Stimulated activated memory B cell treated with anti-CD40 and anti-IgM and Interleukin-4, amounts not matched to agents 10 μg/mL and 1 μg/mL and 100 μg/mL, for 72 hours (primary cell): ENCODE measurements at regions not wholly inside any gene's neighbourhood (a gene's known extent, or its start where the extent isn't known, plus 50 kb on each side); places are given as distances from the start of the nearest gene placed in this dataset.
"Not testable (repeated sequence)": the region's sequence is repeated elsewhere in the genome, so short reads cannot be mapped to it uniquely, and the experiment has no call there.

Experiments
- ATAC-seq: fragments of 150-1000 bp; cut with Tn5 transposase; 2 replicates; pipeline ENCODE4 v1.10.0; 2021
- H3K27ac Mint-ChIP-seq: one replicate; pipeline ENCODE4 v1.8.0; 2022; ENCODE audit warnings: mild to moderate bottlenecking, mixed read lengths
- H3K27me3 Mint-ChIP-seq: one replicate; pipeline ENCODE4 v1.8.0; 2022; ENCODE audit warnings: mixed read lengths
- H3K36me3 Mint-ChIP-seq: one replicate; pipeline ENCODE4 v1.8.0; 2022; ENCODE audit warnings: mixed read lengths
- H3K4me1 Mint-ChIP-seq: one replicate; pipeline ENCODE4 v1.8.0; 2022; ENCODE audit warnings: mixed read lengths
- H3K4me3 Mint-ChIP-seq: one replicate; pipeline ENCODE4 v1.8.0; 2022; ENCODE audit warnings: mild to moderate bottlenecking, moderate library complexity, mixed read lengths
- H3K9me3 Mint-ChIP-seq: one replicate; pipeline ENCODE4 v1.8.0; 2022; ENCODE audit warnings: mixed read lengths

DNA sequence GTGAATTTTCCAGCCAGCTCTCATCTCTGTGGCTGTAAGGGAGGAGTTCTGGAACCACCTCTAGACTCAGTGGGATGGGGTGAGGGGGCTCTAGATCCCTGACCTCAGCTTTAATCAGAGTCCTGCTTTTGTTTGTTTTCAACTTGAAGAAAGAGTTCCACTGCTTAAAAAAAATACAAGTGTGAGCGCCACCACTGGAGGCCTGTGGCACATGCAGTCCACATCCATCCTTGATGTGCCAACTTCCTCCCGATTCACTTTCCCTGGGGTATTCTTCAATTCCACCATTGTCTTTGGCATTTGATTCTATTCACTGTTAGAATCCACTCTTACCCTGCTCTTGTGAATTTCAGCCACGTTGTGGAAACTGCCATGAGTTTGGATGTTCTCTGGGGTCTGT, 62.4 kb upstream of the GJB6 start:
- Mint-ChIP-seq H3K4me1 (no peaks in the 10 kb centered on the region), H3K4me3 (no peak overlapping the region), H3K36me3 (no peaks in the 10 kb centered on the region), H3K27me3 (peaks cover 35% of the 10 kb centered on the region), H3K27ac (no peak overlapping the region), H3K9me3 (no peaks in the 10 kb centered on the region)
- ATAC-seq: no peak

DNA sequence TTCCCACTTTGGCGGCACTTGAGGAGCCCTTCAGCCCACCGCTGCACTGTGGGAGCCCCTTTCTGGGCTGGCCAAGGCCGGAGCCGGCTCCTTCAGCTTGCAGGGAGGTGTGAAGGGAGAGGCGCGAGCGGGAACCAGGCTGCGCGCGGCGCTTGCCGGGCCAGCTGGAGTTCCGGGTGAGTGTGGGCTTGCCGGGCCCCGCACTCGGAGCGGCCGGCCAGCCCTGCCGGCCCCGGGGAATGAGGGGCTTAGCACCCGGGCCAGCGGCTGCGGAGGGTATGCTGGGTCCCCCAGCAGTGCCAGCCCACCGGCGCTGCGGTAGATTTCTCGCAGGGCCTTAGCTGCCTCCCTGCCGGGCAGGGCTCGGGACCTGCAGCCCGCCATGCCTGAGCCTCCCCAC, 60.2 kb upstream of the GJB6 start:
- H3K4me1 Mint-ChIP-seq, H3K36me3 Mint-ChIP-seq, H3K4me3 Mint-ChIP-seq, H3K27ac Mint-ChIP-seq, ATAC-seq, H3K9me3 Mint-ChIP-seq: not testable (repeated sequence)
- peaks cover 19% of the 10 kb centered on the region for H3K27me3 Mint-ChIP-seq

DNA sequence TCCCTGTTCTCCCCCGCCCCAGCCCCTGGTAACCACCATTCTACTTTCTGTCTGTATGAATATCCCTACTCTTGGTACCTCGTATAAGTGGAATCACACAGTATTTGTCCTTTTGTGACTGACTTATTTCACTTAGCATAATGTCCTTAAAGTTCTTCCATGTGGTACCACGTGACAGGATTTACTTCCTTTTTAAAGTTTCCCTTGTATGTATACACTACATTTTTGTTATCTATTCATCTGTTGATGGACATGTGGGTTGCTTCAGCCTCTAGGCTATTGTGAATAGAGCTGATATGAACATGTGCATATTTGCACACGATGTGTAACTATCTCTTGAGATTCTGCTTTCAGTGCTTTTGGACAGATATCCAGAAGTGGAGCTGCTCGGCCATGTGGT, 59.6 kb upstream of the GJB6 start:
- Mint-ChIP-seq H3K36me3 (no peaks in the 10 kb centered on the region), H3K4me1 (no peaks in the 10 kb centered on the region), H3K9me3 (peaks cover 5% of the 10 kb centered on the region), H3K4me3 (no peak overlapping the region), H3K27me3 (peaks cover 13% of the 10 kb centered on the region), H3K27ac (no peak overlapping the region)
- no peak for ATAC-seq

DNA sequence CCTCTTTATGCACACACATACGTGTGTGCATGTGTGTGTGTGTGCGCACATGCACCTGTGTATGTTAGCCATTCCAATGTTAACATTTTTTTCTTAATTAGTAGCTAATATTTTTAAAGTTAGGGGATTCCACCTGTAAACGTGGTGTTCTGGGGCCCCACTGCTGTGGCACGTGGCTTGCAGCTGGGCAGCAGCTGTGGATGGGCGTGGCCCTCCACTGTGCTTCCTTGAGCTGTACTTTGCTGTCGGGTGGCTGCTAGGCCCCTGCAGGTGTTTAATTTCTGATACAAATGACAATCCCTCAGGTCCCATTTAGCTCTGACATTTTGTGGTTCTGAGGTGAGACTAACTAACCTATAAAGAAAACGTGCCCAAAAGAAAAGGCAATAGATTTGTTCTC, 58.9 kb upstream of the GJB6 start:
- Mint-ChIP-seq H3K27me3 (peaks cover 11% of the 10 kb centered on the region), H3K36me3 (no peaks in the 10 kb centered on the region), H3K4me1 (no peaks in the 10 kb centered on the region), H3K9me3 (peaks cover 11% of the 10 kb centered on the region), H3K27ac (no peak overlapping the region), H3K4me3 (no peak overlapping the region)
- ATAC-seq: no peak

DNA sequence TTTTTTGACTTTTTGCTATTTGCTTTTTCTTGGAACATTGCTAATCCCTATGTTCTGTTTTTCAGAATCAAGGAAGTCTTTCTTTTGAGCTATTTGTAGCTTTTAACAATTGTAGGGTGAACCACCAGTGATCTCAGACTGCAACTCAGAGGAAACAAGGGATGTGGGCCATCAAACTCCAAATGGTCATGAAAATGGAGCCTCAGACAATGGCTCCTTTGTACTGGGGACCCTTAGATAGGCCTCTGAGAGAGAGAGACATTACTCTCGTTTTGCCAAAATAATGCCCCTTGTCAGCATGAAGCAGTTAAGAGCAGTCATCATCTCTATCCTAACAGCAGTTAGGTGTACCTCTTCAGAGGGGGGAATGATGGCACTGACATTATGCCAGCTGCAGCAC, 56.4 kb upstream of the GJB6 start:
- Mint-ChIP-seq H3K4me1 (no peaks in the 10 kb centered on the region), H3K36me3 (no peaks in the 10 kb centered on the region), H3K4me3 (no peak overlapping the region), H3K27ac (no peak overlapping the region), H3K27me3 (no peaks in the 10 kb centered on the region), H3K9me3 (peaks cover 20% of the 10 kb centered on the region)
- ATAC-seq: no peak

DNA sequence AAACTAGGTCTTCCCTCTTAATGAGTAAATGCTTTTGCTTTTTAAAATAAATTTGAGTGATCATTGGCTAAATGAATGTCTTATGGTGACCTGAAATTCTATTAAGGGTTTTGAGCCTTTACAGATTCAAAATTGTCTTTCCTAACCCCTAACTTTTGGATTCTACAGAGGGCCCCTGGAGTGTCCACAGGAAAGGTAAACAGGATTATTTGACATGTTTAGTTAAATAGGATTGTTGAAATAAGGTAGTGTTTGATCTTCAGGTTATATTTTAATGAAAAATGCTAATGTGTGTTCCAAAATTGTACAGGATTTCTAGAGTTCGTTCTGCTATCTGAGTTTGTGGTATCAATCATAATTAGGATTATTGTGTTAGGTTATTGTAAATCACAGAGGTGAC, 55.9 kb upstream of the GJB6 start:
- no peaks in the 10 kb centered on the region for H3K4me1 Mint-ChIP-seq
- no peak for ATAC-seq
- no peak overlapping the region for H3K27ac Mint-ChIP-seq

DNA sequence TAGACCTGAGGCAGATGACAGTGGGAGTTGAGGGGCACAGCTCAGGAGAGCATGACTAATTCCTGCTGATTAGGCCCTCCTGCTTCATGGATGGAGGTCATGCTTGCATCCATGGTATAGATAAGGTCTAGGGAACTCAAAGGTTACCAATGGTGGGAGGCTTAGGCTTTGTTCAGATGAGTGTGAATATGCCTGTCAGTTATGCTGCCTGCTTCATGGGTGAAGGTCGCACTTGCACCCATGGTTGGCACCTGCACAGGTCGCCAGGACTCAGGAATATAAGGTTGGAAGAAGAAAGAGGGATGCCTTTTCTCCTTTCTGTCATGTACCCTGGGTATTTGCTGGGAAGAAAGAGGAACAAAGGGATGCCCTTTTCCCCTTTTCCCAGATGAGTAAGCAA, 53.4 kb upstream of the GJB6 start:
- Mint-ChIP-seq H3K36me3 (no peaks in the 10 kb centered on the region), H3K4me3 (no peak overlapping the region)

More for the DNA sequence above, 55.9 kb upstream of the GJB6 start:
- H3K4me3 Mint-ChIP-seq: no peak overlapping the region
- no peaks in the 10 kb centered on the region for H3K36me3 Mint-ChIP-seq
- peaks cover 20% of the 10 kb centered on the region for H3K9me3 Mint-ChIP-seq
- no peaks in the 10 kb centered on the region for H3K27me3 Mint-ChIP-seq

More for the DNA sequence above, 53.4 kb upstream of the GJB6 start:
- Mint-ChIP-seq H3K27me3 (no peaks in the 10 kb centered on the region), H3K9me3 (peaks cover 20% of the 10 kb centered on the region), H3K27ac (no peak overlapping the region), H3K4me1 (no peaks in the 10 kb centered on the region)
- ATAC-seq: no peak
